HUES64 (cell line): ENCODE measurements at regions not wholly inside any gene's neighbourhood (a gene's known extent, or its start where the extent isn't known, plus 50 kb on each side); places are given as distances from the start of the nearest gene placed in this dataset.

Experiments used
- H3K27ac ChIP-seq: 2 replicates; pipeline ENCODE4 v1.7.0; 2013; ENCODE audit warnings: low read depth, low read length, inconsistent platforms
- H3K27me3 ChIP-seq: 2 replicates; pipeline ENCODE4 v1.6.1; 2013; ENCODE audit warnings: mild to moderate bottlenecking, low read length; ENCODE audit not compliant: insufficient read depth
- H3K36me3 ChIP-seq: 2 replicates; pipeline ENCODE4 v1.6.1; 2013; ENCODE audit warnings: mild to moderate bottlenecking, low read length; ENCODE audit not compliant: insufficient read depth
- H3K4me1 ChIP-seq: 2 replicates; pipeline ENCODE4 v1.6.1; 2013; ENCODE audit warnings: mild to moderate bottlenecking, low read length, moderate library complexity; ENCODE audit not compliant: insufficient read depth
- H3K4me3 ChIP-seq: 2 replicates; pipeline ENCODE4 v1.5.1; 2013; ENCODE audit warnings: mild to moderate bottlenecking, low read length, moderate library complexity
- H3K9ac ChIP-seq: 2 replicates; pipeline ENCODE4 v1.6.1; 2013; ENCODE audit warnings: mild to moderate bottlenecking, low read depth, low read length
- H3K9me3 ChIP-seq: 2 replicates; pipeline ENCODE4 v1.6.1; 2013; ENCODE audit warnings: low read depth, low read length; ENCODE audit not compliant: insufficient read depth
- WGBS: fragments of 150-250, 120-280 bp; methylation state at CpG from one replicate; pipeline ENCODE4 v1.1.7; 2013; ENCODE audit warnings: missing lambda C conversion rate; 5-methylcytosine and 5-hydroxymethylcytosine counted together

DNA sequence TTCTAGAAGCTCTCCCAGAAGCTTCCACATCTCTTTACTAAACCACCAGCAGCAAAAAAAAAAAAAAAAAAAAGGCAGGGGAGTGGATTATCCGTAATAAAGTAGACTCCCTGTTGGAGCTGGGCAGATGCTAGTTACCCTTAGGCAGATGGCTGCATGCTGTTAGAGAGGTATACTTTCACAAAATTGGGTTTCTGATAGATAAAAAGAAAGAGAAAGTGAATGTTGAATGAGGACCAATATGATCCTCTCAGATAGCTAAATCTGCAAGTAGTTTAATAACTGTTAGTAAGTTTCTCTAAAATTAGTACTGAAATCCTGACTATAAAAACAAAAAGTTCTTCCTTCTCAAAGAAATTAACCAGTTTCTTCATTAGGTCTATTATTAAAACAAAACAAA lies 195.4 kb downstream of the ANAPC10 start:
- no peaks in the 10 kb centered on the region for H3K4me1 ChIP-seq
- H3K27me3 ChIP-seq, result no peaks in the 10 kb centered on the region
- WGBS, result 100% methylated on average over 1 of the region's 1 CpG
- no peak overlapping the region for H3K4me3 ChIP-seq
- H3K27ac ChIP-seq, result no peak overlapping the region
- H3K36me3 ChIP-seq, result no peaks in the 10 kb centered on the region
- H3K9me3 ChIP-seq, result no peaks in the 10 kb centered on the region
- H3K9ac ChIP-seq, result no peak overlapping the region

DNA sequence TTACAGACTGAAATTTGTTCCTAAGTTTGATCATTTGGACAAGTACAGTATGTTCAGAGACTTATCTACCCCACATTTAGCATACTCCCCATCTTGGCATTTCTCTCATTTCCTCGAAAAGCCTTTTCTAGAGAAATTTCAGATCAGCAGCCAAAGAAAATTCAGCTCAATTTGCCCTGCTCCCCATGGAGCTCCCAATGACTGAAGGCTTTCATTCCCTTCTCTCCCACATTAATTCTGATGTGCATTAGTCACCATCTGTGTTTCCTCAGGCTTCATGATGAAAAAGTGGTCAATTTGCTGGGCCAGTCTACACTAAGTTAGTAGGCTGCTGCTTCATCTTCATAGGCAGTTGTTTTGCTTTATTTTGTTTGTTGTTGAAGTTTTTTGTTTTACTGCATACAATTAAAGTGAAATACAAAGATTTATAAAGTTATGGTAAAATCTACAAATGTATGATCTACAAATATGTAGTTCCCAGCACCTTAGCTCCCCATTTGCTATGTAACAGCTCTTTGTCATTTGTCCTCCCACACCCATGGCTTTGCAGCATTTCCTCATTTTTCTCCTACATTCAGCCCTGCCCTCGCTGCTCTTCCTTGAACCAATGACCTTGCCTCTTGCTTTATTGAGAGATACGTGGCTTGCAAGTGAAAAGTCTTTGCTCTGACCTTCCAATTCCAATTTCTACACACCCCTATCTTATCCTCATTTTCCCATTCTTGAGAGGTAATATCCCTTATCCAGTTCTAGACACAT lies 193.9 kb downstream of the ANAPC10 start:
- Histone ChIP-seq H3K27me3 (no peaks in the 10 kb centered on the region), H3K36me3 (no peaks in the 10 kb centered on the region), H3K4me1 (no peaks in the 10 kb centered on the region), H3K9me3 (no peaks in the 10 kb centered on the region), H3K9ac (no peak overlapping the region), H3K27ac (no peak overlapping the region), H3K4me3 (no peak overlapping the region)
- WGBS, result 93% methylated on average over 3 of the region's 3 CpGs

GRCh38 chr4:144905286-144905685 lies 192.7 kb downstream of the ANAPC10 start:
- no peak overlapping the region for H3K4me3 ChIP-seq
- H3K27ac ChIP-seq, result no peak overlapping the region
- no peak overlapping the region for H3K9ac ChIP-seq
- H3K9me3 ChIP-seq, result no peaks in the 10 kb centered on the region
- H3K27me3 ChIP-seq, result no peaks in the 10 kb centered on the region
- no peaks in the 10 kb centered on the region for H3K4me1 ChIP-seq
- 83% methylated on average over 2 of the region's 2 CpGs for WGBS
- H3K36me3 ChIP-seq, result no peaks in the 10 kb centered on the region

GRCh38 chr4:144906181-144906925 lies 191.6 kb downstream of the ANAPC10 start:
- Histone ChIP-seq H3K9me3 (no peaks in the 10 kb centered on the region), H3K27ac (no peak overlapping the region), H3K4me3 (no peak overlapping the region), H3K36me3 (no peaks in the 10 kb centered on the region), H3K4me1 (no peaks in the 10 kb centered on the region), H3K9ac (no peak overlapping the region), H3K27me3 (no peaks in the 10 kb centered on the region)
- 92% methylated on average over 6 of the region's 6 CpGs for WGBS

DNA sequence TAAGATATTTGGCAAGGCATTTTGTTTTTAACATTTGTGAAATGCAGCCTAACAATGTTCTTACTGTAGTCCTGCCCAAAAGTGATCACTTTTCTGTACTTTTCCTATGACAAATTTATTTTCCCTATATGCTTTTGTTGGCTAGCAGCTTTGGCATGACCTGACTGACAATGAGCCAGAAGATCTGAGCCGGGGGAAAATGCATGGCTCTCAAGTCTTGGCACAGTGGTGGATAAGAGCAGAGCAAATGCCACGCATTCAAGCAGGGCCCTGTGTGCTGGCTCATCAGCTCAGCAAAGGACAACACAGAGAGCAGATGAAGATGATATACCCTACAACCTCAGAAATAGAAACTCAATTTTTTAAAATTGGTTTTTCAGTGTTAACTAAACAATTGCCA lies 187.3 kb downstream of the ANAPC10 start:
- Histone ChIP-seq H3K4me1 (no peaks in the 10 kb centered on the region), H3K27me3 (no peaks in the 10 kb centered on the region), H3K9ac (no peak overlapping the region), H3K36me3 (no peaks in the 10 kb centered on the region), H3K4me3 (no peak overlapping the region), H3K27ac (no peak overlapping the region), H3K9me3 (no peaks in the 10 kb centered on the region)
- 94% methylated on average over 2 of the region's 2 CpGs for WGBS
